ENCODE measurements at regions not wholly inside any gene's neighbourhood (a gene's known extent, or its start where the extent isn't known, plus 50 kb on each side); places are given as distances from the start of the nearest gene placed in this dataset.

- TF ChIP-seq EZH2phosphoT487 (IDR thresholded peaks at IDR 0.05; ENCODE audit: low read length): no peak
- no peak for TF ChIP-seq CTCF (IDR thresholded peaks at IDR 0.05; ENCODE audit: low read length)
Measured at GRCh38 chr5:159844267-159845121, 71.8 kb upstream of the ADRA1B start.
